GM19239 (cell line): ENCODE measurements at regions not wholly inside any gene's neighbourhood (a gene's known extent, or its start where the extent isn't known, plus 50 kb on each side); places are given as distances from the start of the nearest gene placed in this dataset.

Experiments used
- DNase-seq: peaks from one replicate; pipeline ENCODE4 v3.0.0; 2011; ENCODE audit warnings: low spot score; ENCODE audit not compliant: insufficient read length
- FAIRE-seq: peaks from 2 replicates; lab custom pipeline; 2011; peaks lifted over from hg19 to GRCh38; lab: Jason Lieb, UNC

GRCh38 chr18:44156776-44157335 is 523.8 kb upstream of the SETBP1 start:
- DNase-seq: no peak
- no peak for FAIRE-seq

- FAIRE-seq (no peak), DNase-seq (no peak)
Observed at GRCh38 chr18:44170208-44170880, 510.3 kb upstream of the SETBP1 start.

- FAIRE-seq (no peak), DNase-seq (no peak)
Observed at GRCh38 chr18:44171301-44171700, 509.4 kb upstream of the SETBP1 start.

GRCh38 chr18:44175891-44176290 is 504.8 kb upstream of the SETBP1 start:
- FAIRE-seq (no peak), DNase-seq (no peak)

GRCh38 chr18:44178476-44178875 is 502.2 kb upstream of the SETBP1 start:
- no peak for DNase-seq
- FAIRE-seq: no peak

- DNase-seq (no peak), FAIRE-seq (no peak)
Observed at GRCh38 chr18:44179693-44180092, 501.0 kb upstream of the SETBP1 start.

- FAIRE-seq: no peak
Observed at GRCh38 chr18:44180683-44181082, 500.0 kb upstream of the SETBP1 start.

GRCh38 chr18:44181951-44182747 is 498.5 kb upstream of the SETBP1 start:
- FAIRE-seq (no peak), DNase-seq (no peak)

More at GRCh38 chr18:44180683-44181082, 500.0 kb upstream of the SETBP1 start:
- DNase-seq: no peak

- no peak for FAIRE-seq
- no peak for DNase-seq
Observed at GRCh38 chr18:44186001-44186400, 494.7 kb upstream of the SETBP1 start.

GRCh38 chr18:44187090-44187489 is 493.6 kb upstream of the SETBP1 start:
- DNase-seq (no peak), FAIRE-seq (no peak)

- DNase-seq (no peak), FAIRE-seq (no peak)
Observed at GRCh38 chr18:44195394-44196140, 485.1 kb upstream of the SETBP1 start.

- FAIRE-seq: no peak
- no peak for DNase-seq
Observed at GRCh38 chr18:44197832-44198611, 482.7 kb upstream of the SETBP1 start.

GRCh38 chr18:44198612-44199284 is 481.9 kb upstream of the SETBP1 start:
- DNase-seq: no peak
- FAIRE-seq: no peak

- DNase-seq: no peak
Observed at GRCh38 chr18:44213293-44213692, 467.4 kb upstream of the SETBP1 start.

GRCh38 chr18:44214396-44214795 is 466.3 kb upstream of the SETBP1 start:
- FAIRE-seq (no peak), DNase-seq (no peak)

More at GRCh38 chr18:44213293-44213692, 467.4 kb upstream of the SETBP1 start:
- FAIRE-seq: no peak

GRCh38 chr18:44216169-44216568 is 464.5 kb upstream of the SETBP1 start:
- FAIRE-seq (no peak), DNase-seq (no peak)

GRCh38 chr18:44227501-44227900 is 453.2 kb upstream of the SETBP1 start:
- no peak for FAIRE-seq
- DNase-seq: no peak

GRCh38 chr18:44229693-44230108 is 451.0 kb upstream of the SETBP1 start:
- FAIRE-seq (no peak), DNase-seq (no peak)

- FAIRE-seq (no peak), DNase-seq (no peak)
Observed at GRCh38 chr18:44231936-44232335, 448.8 kb upstream of the SETBP1 start.
